OCI-LY7 (cell line): ENCODE measurements at regions not wholly inside any gene's neighbourhood (a gene's known extent, or its start where the extent isn't known, plus 50 kb on each side); places are given as distances from the start of the nearest gene placed in this dataset.

Source experiments
- CTCF ChIP-seq: fragments of 200-600 bp; sonication (generic); conservative IDR thresholded peaks from 2 replicates; pipeline ENCODE4 v1.5.1; 2014; ENCODE audit warnings: mild to moderate bottlenecking, antibody characterized with exemption, low read length, moderate library complexity, mixed read lengths
- EZH2phosphoT487 ChIP-seq: fragments of 200-600 bp; sonication (generic); IDR thresholded peaks from 2 replicates; pipeline ENCODE4 v1.6.1; 2018; ENCODE audit warnings: low read depth, borderline replicate concordance, mild to moderate bottlenecking, mixed run types, antibody characterized with exemption, low read length, moderate library complexity, mixed read lengths

- TF ChIP-seq EZH2phosphoT487 (no peak), CTCF (no peak)
These were observed 716.6 kb downstream of the BCL11B start for GRCh38 chr14:98555440-98555839.
